Frontal cortex (tissue), 3 donors: ENCODE measurements at regions not wholly inside any gene's neighbourhood (a gene's known extent, or its start where the extent isn't known, plus 50 kb on each side); places are given as distances from the start of the nearest gene placed in this dataset.
"Not testable (repeated sequence)": the region's sequence is repeated elsewhere in the genome, so short reads cannot be mapped to it uniquely, and the experiment has no call there.

Experiments used
- DNase-seq, 2 donors: peaks; one replicate each; pipeline ENCODE4 v3.0.0; 2012; ENCODE audit warnings: low spot score in 2 of 2
- FAIRE-seq: peaks from 2 replicates; lab custom pipeline; 2012; peaks lifted over from hg19 to GRCh38; lab: Jason Lieb, UNC
- donor health status: control.
- donor health status: control.
- donor health status: control.

- FAIRE-seq, DNase-seq: not testable (repeated sequence)
These were observed 1505.7 kb upstream of the TPTE start for GRCh38 chr21:9015483-9016197.

GRCh38 chr21:9017206-9017605 is 1504.2 kb upstream of the TPTE start:
- not testable (repeated sequence) for DNase-seq, FAIRE-seq

GRCh38 chr21:9018731-9019253 is 1502.6 kb upstream of the TPTE start:
- not testable (repeated sequence) for FAIRE-seq, DNase-seq

GRCh38 chr21:9024006-9024767 is 1497.2 kb upstream of the TPTE start:
- not testable (repeated sequence) for DNase-seq, FAIRE-seq

- FAIRE-seq, DNase-seq: not testable (repeated sequence)
These were observed 1494.5 kb upstream of the TPTE start for GRCh38 chr21:9026729-9027416.

- not testable (repeated sequence) for DNase-seq, FAIRE-seq
These were observed 1494.0 kb upstream of the TPTE start for GRCh38 chr21:9027417-9027800.

- not testable (repeated sequence) for DNase-seq, FAIRE-seq
These were observed 1492.6 kb upstream of the TPTE start for GRCh38 chr21:9028624-9029431.

GRCh38 chr21:9030141-9030665 is 1491.2 kb upstream of the TPTE start:
- DNase-seq, FAIRE-seq: not testable (repeated sequence)

- not testable (repeated sequence) for FAIRE-seq, DNase-seq
These were observed 1489.7 kb upstream of the TPTE start for GRCh38 chr21:9031482-9032374.

GRCh38 chr21:9032547-9032946 is 1488.8 kb upstream of the TPTE start:
- FAIRE-seq, DNase-seq: not testable (repeated sequence)

- DNase-seq, FAIRE-seq: not testable (repeated sequence)
These were observed 1488.1 kb upstream of the TPTE start for GRCh38 chr21:9033295-9033694.

GRCh38 chr21:9034491-9035200 is 1486.7 kb upstream of the TPTE start:
- DNase-seq, FAIRE-seq: not testable (repeated sequence)

- not testable (repeated sequence) for FAIRE-seq, DNase-seq
These were observed 1486.2 kb upstream of the TPTE start for GRCh38 chr21:9035225-9035624.

GRCh38 chr21:9035970-9036369 is 1485.4 kb upstream of the TPTE start:
- FAIRE-seq, DNase-seq: not testable (repeated sequence)

GRCh38 chr21:9036966-9037587 is 1484.3 kb upstream of the TPTE start:
- not testable (repeated sequence) for FAIRE-seq, DNase-seq

GRCh38 chr21:9037588-9038544 is 1483.5 kb upstream of the TPTE start:
- FAIRE-seq, DNase-seq: not testable (repeated sequence)
